G401 (cell line): ENCODE measurements at regions not wholly inside any gene's neighbourhood (a gene's known extent, or its start where the extent isn't known, plus 50 kb on each side); places are given as distances from the start of the nearest gene placed in this dataset.
A peak's percentile ranks its signal among the peaks of the same experiment; 100 is the strongest.
"Not testable (repeated sequence)": the region's sequence is repeated elsewhere in the genome, so short reads cannot be mapped to it uniquely, and the experiment has no call there.

Source experiments
- DNase-seq: peaks from one replicate; pipeline ENCODE4 v3.0.0-alpha.2; 2015; ENCODE audit warnings: low spot score
- in situ Hi-C: cut with HindIII; loops from 2 replicates; pipeline ENCODE4 v1.10.0; 2016; ENCODE audit warnings: low sequenced_read_pairs, mixed read lengths

GRCh38 chr7:119761776-119762175 lies 511.2 kb upstream of the KCND2 start:
- no peak for DNase-seq
- in situ Hi-C loops: no loop called here

- no peak for DNase-seq
- in situ Hi-C loops: no loop called here
Observed at GRCh38 chr7:119782286-119782685, 490.7 kb upstream of the KCND2 start.

GRCh38 chr7:119783799-119784198 lies 489.2 kb upstream of the KCND2 start:
- DNase-seq: peak; percentile 39
- in situ Hi-C loops: no loop called here

GRCh38 chr7:119802147-119802546 lies 470.8 kb upstream of the KCND2 start:
- no peak for DNase-seq
- in situ Hi-C loops: no loop called here

DNA sequence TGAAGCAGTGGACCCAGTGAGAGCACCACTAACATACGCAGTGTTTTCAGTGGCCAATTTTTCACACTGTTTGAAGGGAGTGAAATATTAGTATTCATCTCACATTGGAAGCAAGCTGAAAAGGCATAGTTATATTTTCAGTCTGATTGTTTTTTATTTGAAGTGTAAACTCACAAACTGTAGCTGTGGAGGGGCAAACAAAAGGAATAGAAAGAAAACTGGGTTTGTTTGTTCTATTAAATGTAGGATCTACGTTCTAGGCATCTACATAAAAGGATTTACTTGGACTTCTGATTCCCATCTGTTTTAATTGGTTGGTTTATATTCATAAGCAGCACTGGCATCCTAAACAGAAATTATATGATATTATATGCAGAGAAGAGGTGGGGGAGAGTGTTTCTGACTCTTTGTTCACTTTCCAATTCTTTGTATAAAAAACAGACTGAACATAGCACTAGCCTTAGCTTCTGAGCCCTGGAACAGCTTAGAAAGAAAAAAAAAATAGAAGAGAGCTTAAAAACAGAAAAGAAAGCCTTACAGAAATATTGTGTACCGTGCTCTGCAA lies 447.8 kb upstream of the KCND2 start:
- no peak for DNase-seq
- in situ Hi-C loops: no loop called here

DNA sequence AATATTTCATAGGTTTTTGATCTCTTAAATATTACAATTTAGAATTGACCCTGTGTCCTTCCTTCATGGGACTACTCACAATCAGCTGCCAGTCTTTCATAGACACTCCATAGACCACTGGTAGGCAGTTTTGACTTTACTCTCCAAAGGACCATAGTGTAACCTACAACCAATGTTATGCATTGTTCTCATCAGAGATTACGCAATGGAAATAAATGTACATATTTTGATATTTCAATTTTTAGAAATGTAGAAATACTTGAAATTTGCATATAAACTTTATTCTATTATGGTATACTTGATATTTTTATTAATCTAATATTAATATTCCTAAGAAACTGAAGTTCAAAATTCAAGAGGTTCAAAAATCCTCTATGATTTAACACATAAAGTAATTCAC lies 446.4 kb upstream of the KCND2 start:
- in situ Hi-C loops: no loop called here
- DNase-seq: no peak

GRCh38 chr7:119838444-119838843 lies 434.5 kb upstream of the KCND2 start:
- in situ Hi-C loops: no loop called here
- DNase-seq: no peak

DNA sequence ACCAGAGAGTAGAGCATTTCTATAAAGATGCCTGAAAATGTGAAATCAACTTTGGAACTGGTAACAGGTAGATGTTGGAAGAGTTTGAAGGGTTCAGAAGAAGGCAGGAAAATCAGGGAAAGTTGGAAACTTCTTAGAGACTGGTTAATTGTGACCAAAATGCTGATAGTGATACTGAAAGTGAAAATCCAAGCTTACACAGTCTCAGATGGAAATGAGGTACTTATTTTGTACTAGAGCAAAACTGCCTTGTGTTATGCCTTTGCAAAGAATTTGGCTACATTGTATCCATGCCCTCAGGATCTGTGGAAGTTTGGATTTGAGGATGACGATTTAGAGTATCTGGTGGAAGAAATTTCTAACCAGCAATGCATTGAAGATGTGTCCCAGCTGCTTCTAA lies 430.6 kb upstream of the KCND2 start:
- in situ Hi-C loops: no loop called here
- no peak for DNase-seq

DNA sequence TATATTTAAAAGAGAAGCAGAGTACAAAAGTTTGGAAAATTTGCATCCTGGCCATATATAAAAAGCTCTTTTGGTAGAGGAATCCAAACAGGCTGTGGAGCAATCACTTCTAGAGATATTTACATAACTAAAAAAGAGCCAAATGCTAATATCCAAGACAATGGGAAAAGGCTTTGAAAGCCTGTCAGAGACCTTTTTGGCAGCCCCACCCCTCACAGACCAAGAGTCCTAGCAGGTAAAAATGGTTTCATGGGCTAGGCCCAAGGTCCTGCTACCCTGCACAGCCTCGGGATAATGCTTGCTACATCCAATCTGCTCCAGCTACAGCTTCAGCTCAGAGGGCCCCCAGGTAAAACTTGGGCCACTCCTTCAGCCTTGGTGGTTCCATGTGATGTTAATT lies 430.2 kb upstream of the KCND2 start:
- in situ Hi-C loops: no loop called here
- DNase-seq: no peak

DNA sequence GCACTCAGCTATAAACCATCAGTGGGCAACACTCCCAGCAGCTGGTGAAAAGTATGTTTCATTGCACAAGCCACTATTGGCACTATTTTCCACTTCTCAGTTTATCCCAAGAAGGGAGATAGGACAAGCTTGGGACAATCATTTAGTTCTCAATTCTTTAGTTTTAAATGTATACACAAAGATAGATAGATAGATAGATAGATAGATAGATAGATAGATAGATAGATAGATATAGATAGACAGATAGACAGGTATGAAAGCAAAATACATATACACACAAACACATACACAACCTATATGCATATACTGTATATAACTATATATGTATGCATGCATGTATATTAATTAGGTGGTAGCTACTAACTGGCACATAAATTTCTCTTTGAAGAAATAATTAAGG lies 411.6 kb upstream of the KCND2 start:
- no peak for DNase-seq
- in situ Hi-C loops: no loop called here

DNA sequence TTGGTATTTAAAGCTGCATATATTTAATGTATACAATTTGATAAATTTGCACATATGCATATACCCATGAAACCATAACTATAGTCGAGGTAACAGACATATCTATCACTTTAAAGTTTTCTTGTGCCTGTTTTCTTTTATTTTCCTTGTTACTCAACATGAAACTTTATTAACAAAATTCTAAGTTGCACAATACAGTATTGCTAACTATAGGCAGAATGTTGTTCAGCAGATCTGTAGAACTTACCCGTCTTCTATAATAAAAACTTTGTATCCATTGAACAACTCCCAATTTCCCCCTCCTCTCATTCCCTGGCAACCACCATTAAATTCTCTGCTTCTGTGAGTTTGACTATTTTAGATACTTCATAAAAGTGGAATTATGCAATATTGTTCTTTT lies 404.6 kb upstream of the KCND2 start:
- no peak for DNase-seq
- in situ Hi-C loops: no loop called here

DNA sequence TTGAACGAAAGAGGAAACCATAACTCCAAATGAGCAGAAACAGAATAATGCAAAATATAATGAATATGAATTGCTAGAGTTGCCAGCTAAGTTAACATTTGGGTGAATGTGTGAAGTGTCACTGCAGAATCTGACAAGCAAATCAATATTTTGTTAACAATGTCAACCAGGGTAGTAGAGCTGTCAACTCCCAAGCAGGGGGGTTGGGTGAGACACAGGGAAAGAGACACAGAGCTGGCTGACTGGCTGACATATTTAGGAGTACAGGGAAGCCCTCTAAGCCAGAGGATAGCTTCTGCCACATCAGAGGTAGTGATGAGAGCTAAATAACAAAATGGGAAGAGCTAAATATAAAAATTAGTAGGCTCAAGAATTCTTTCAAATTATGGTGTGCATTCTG lies 393.1 kb upstream of the KCND2 start:
- in situ Hi-C loops: no loop called here
- DNase-seq: no peak

DNA sequence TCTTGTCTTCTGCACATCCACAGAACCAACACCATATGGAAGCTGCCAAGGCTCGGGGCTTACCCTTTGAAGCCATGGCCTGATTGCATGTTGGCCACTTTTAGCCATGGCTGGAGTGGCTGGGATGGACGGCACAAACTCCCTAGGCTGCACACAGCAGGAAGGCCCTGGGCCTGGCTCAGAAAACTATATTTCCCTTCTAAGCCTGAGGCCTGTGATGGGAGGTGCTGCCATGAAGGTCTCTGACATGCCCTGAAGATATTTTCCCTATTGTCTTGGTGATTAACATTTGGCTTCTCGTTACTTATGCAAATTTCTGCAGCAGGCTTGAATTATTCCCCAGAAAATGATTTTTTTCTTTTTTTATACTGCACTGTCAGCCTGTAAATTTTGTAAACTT lies 387.0 kb upstream of the KCND2 start:
- in situ Hi-C loops: no loop called here
- no peak for DNase-seq

DNA sequence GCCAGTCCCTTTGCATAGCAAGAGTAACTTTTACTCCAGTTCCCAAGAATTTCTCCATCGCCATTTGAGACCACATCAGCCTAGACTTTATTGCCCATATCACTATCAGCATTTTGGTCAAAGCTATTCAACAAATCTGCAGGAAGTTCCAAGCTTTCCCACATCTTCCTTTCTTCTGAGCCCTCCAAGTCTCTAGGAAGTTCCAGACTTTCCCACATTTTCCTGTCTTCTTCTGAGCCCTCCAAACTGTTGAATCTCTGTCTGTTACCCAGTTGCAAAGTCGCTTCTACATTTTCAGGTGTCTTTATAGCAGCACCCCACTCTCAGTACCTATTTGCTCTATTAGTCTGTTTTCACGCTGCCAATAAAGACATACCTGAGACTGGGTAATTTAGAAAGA lies 386.4 kb upstream of the KCND2 start:
- in situ Hi-C loops: not testable (repeated sequence)

DNA sequence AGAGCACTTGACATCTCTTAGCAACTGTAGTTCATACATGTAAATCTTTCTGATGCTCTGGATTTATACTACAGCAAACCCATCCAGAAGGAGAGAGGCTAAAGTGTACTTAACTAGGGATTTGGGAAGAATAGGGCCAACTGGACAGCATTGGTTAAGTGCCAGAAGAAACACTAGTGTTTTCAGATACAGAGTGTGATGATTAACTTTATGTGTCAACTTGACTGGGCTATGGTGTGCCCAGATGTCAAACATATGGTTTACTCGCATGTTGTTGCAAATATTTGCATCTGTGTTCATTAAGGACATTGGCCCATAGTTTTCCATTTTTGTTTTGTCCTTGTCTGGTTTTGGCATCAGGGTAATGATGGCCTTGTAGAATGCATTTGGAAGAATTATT lies 384.7 kb upstream of the KCND2 start:
- in situ Hi-C loops: no loop called here
- DNase-seq: no peak

More for the DNA sequence above, 386.4 kb upstream of the KCND2 start:
- not testable (repeated sequence) for DNase-seq

DNA sequence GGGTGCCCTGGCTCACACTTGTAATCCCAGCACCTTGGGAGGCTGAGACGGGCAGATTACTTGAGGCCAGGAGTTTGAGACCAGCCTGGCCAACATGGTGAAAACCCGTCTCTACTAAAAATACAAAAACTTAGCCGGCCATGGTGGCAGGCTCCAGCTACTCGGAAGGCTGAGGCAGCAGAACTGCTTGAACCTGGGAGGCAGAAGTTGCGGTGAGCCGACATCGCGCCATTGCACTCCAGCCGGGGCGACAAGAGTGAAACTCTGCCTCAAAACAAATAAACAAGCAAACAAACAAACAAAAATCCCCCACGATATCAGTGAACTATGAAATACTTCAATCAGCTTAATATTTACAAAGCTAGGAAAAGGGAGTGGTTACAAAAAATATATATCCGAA lies 382.3 kb upstream of the KCND2 start:
- in situ Hi-C loops: no loop called here
- DNase-seq: no peak

DNA sequence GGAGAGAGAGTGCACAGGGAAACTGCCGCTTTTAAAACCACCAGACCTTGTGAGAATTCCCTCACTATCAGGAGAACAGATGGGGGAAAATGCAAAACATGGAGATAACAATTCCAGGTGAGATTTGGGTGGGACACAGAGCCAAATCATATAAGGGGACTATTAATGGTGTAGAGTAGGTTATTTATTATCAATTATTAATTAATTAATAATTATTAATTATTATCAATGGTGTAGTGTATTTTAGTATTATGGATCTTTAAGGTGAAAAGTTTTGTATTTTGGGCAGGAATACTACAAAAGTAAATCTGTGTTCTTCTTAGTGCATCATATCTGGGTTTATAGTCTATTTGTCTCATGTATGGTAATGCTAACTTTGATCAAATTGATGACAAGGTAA lies 377.7 kb upstream of the KCND2 start:
- no peak for DNase-seq
- in situ Hi-C loops: no loop called here

DNA sequence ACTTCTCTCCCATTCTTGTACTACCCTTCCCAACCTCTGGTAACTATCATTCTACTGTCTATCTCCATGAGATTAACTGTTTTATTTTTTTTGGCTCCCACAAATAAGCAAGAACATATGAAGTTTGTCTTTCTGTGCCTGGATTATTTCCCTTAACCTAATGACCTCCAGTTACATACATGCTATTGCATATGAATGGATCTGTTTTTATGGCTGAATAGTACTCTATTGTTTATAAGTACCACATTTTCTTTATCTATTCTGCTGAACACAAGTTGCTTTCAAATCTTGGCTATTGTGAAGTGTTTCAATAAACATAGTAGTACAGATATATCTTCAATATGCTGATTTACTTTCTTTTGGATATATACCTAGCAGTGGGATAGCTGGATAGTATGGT lies 376.6 kb upstream of the KCND2 start:
- DNase-seq: no peak
- in situ Hi-C loops: no loop called here

GRCh38 chr7:119900996-119901672 lies 371.8 kb upstream of the KCND2 start:
- in situ Hi-C loops: no loop called here
- no peak for DNase-seq

GRCh38 chr7:119903085-119903484 lies 369.9 kb upstream of the KCND2 start:
- in situ Hi-C loops: no loop called here
- DNase-seq: no peak

DNA sequence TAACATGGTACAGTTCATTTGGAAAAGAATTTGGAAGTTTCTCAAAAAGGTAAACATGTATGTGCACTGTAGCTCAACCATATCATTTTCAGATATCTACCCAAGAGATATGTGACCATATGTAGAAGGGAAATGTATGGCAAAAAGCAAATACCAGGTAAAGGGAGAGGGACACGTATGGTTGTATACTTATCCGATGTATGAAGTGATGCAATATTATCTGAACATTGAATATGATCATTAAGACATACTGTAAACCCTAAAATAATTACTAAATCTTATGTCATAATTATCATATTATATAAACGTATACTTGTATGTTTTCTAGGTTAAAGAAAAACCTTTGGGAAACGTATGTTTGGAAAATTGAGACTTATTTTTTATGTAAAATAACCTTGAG lies 367.5 kb upstream of the KCND2 start:
- in situ Hi-C loops: no loop called here
- no peak for DNase-seq
